Spleen (tissue), 7 donors: ENCODE measurements at regions not wholly inside any gene's neighbourhood (a gene's known extent, or its start where the extent isn't known, plus 50 kb on each side); places are given as distances from the start of the nearest gene placed in this dataset.

ENCODE experiments used
- POLR2A ChIP-seq, 3 donors: fragments of 450-650 bp; IDR thresholded peaks; one replicate each; pipeline ENCODE4 v1.5.1; 2017; ENCODE audit warnings: antibody characterized with exemption in 3 of 3, mild to moderate bottlenecking in 1 of 3
- TF ChIP-seq, protein P1 (sequence below), 11 experiments: fragments of 200-600 bp in 7 of 11; fragments of 450-650 bp in 4 of 11; sonication (generic) in 4 of 11; IDR thresholded peaks in 8 of 11; conservative IDR thresholded peaks in 3 of 11; 1 replicate in 7 of 11; 2 replicates in 4 of 11; pipeline versions ENCODE4 v1.4.0 to v1.8.0; 2016 to 2021; ENCODE audit warnings: antibody characterized with exemption in 11 of 11, inconsistent platforms in 4 of 11, mild to moderate bottlenecking in 1 of 11
- donor health status: DM: no; HTN: no; CAD: no; lungs with moderate emphysema.
- donor health status: DM: no; HTN: no; CAD: no.
- donor health status: DM: no; HTN: no; CAD: no.

DNA sequence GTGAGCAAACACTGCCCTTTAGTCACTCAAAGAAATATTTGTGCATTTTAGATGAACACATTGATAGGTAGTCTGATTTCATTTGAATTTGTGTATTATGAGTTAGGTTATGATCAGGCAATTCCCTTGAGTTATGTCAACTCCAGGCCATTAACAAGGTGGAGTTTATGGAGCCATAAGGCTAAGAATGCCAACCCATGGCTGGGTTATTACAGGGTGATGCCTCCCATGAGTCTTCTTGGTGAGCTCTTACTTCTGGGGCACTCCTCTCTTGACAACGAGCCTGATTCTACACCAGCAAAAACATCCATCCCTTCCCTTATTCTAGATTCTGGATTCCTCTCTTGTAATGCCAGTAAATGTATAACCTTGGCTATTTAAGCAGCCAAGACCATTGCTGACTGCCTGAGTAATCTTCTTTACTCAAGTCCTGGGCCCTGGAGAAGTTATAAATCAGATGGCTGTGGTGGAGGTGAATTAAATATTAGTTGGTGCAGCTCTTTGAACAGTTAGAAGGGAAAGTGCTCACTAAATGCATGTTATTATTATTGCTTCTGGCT, 645.7 kb upstream of the TENM4 start:
- TF ChIP-seq, protein P1, sequence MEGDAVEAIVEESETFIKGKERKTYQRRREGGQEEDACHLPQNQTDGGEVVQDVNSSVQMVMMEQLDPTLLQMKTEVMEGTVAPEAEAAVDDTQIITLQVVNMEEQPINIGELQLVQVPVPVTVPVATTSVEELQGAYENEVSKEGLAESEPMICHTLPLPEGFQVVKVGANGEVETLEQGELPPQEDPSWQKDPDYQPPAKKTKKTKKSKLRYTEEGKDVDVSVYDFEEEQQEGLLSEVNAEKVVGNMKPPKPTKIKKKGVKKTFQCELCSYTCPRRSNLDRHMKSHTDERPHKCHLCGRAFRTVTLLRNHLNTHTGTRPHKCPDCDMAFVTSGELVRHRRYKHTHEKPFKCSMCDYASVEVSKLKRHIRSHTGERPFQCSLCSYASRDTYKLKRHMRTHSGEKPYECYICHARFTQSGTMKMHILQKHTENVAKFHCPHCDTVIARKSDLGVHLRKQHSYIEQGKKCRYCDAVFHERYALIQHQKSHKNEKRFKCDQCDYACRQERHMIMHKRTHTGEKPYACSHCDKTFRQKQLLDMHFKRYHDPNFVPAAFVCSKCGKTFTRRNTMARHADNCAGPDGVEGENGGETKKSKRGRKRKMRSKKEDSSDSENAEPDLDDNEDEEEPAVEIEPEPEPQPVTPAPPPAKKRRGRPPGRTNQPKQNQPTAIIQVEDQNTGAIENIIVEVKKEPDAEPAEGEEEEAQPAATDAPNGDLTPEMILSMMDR (IDR thresholded peaks at IDR 0.05 in 8 of 11, conservative IDR thresholded peaks at IDR 0.05 in 3 of 11), result no peak
- TF ChIP-seq POLR2A (IDR thresholded peaks at IDR 0.05), result no peak
